ENCODE measurements at regions not wholly inside any gene's neighbourhood (a gene's known extent, or its start where the extent isn't known, plus 50 kb on each side); places are given as distances from the start of the nearest gene placed in this dataset.

DNA sequence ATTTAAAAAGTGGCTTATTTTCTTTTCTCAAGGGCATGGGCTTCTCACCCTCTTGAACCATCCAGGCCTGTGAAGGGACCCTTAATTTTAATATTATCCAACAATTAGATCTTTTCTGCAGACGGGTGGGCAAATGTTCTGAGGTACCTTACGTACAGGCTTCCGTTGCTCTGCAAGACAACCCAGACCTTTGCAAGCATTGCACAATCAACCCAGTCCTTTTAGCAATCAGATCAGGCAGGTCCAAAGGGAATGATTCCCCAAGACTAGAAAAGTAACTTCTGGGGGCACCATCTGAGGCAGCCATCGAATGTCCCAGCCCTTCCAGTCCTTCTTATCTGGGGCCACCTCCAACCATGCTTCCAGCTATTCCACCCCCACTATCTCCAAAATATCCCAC lies 67.3 kb upstream of the TACR3 start:
- TF ChIP-seq, protein P1, sequence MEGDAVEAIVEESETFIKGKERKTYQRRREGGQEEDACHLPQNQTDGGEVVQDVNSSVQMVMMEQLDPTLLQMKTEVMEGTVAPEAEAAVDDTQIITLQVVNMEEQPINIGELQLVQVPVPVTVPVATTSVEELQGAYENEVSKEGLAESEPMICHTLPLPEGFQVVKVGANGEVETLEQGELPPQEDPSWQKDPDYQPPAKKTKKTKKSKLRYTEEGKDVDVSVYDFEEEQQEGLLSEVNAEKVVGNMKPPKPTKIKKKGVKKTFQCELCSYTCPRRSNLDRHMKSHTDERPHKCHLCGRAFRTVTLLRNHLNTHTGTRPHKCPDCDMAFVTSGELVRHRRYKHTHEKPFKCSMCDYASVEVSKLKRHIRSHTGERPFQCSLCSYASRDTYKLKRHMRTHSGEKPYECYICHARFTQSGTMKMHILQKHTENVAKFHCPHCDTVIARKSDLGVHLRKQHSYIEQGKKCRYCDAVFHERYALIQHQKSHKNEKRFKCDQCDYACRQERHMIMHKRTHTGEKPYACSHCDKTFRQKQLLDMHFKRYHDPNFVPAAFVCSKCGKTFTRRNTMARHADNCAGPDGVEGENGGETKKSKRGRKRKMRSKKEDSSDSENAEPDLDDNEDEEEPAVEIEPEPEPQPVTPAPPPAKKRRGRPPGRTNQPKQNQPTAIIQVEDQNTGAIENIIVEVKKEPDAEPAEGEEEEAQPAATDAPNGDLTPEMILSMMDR (IDR thresholded peaks at IDR 0.05; ENCODE audit: unreplicated experiment) = no peak
- Mint-ChIP-seq H3K36me3 (ENCODE audit: low read depth, unreplicated experiment) (peaks cover 3% of the 10 kb centered on the region), H3K27ac (ENCODE audit: unreplicated experiment) (no peak overlapping the region), H3K27me3 (ENCODE audit: unreplicated experiment) (no peaks in the 10 kb centered on the region), H3K4me3 (ENCODE audit: unreplicated experiment) (no peak overlapping the region), H3K4me1 (ENCODE audit: unreplicated experiment) (no peaks in the 10 kb centered on the region), H3K9me3 (ENCODE audit: unreplicated experiment) (no peaks in the 10 kb centered on the region)
- DNase-seq (ENCODE audit: low spot score) = no peak

DNA sequence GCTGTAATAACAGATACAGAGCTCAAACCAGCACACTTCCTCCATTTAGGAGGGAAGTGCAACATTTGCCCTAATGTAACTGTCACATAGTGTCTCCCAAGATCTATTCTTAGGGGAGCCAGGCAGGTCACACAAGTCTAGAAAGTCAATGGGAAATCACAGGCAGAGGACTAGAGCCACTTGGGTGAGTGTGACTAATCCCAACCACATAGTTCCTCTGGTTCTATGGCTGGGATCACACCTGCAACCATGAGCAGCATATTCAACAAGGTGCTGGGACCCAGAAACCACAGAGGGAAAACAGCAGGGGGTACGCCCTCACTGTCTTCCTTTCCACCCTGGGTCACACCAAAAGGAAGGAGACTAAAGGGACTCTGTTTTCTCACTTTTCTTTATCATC lies 66.8 kb upstream of the TACR3 start:
- Mint-ChIP-seq H3K4me1 (ENCODE audit: unreplicated experiment) (no peaks in the 10 kb centered on the region), H3K27me3 (ENCODE audit: unreplicated experiment) (no peaks in the 10 kb centered on the region), H3K4me3 (ENCODE audit: unreplicated experiment) (no peak overlapping the region), H3K27ac (ENCODE audit: unreplicated experiment) (no peak overlapping the region), H3K36me3 (ENCODE audit: low read depth, unreplicated experiment) (peaks cover 3% of the 10 kb centered on the region), H3K9me3 (ENCODE audit: unreplicated experiment) (no peaks in the 10 kb centered on the region)
- DNase-seq (ENCODE audit: low spot score) = no peak
- TF ChIP-seq, protein P1 (IDR thresholded peaks at IDR 0.05; ENCODE audit: unreplicated experiment) = no peak

DNA sequence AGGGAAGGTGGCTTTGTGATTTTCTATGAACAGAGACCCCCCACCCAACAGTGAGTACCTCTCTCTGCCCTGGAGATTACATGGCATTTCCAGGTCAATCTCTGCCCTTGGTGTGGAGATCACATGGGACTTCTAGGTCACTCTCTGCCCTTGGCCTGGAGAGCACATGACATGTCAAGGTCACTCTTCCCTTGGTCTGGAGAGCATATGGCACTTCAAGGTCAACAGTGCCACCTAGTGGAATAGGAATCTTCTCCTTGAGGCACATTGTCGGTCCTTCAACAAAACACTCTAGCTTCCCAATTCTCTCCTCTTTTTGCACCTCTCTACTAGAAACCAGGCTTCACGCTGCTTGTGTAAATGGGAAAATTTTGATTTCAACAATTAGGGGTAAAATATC lies 66.2 kb upstream of the TACR3 start:
- no peak overlapping the region for H3K4me3 Mint-ChIP-seq (ENCODE audit: unreplicated experiment)
- H3K27me3 Mint-ChIP-seq (ENCODE audit: unreplicated experiment) = no peaks in the 10 kb centered on the region
- H3K4me1 Mint-ChIP-seq (ENCODE audit: unreplicated experiment) = no peaks in the 10 kb centered on the region
- H3K36me3 Mint-ChIP-seq (ENCODE audit: low read depth, unreplicated experiment) = peaks cover 3% of the 10 kb centered on the region
- DNase-seq (ENCODE audit: low spot score) = peak; percentile 23
- H3K9me3 Mint-ChIP-seq (ENCODE audit: unreplicated experiment) = no peaks in the 10 kb centered on the region
- TF ChIP-seq, protein P1 (IDR thresholded peaks at IDR 0.05; ENCODE audit: unreplicated experiment) = peak; percentile 63
- no peak overlapping the region for H3K27ac Mint-ChIP-seq (ENCODE audit: unreplicated experiment)

DNA sequence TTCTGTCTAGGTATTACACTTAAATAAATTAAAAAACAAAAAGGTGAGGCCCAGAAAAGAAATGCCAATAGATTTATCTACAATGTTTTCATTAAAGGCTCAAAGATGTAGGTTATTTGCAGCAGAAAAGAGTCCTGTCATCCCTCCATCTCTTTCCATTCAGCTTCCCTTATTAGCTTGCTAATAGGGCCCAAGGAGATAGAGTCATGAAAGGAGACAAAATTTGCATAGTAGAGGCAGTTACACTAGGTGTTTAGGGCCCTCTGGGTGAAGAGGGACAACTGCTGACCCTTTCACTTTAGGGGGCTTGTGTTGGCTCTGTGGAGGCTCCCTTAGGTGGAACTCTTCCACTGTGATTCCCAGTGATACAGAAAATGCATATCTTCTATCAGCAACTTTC lies 58.4 kb upstream of the TACR3 start:
- no peak overlapping the region for H3K4me3 Mint-ChIP-seq (ENCODE audit: unreplicated experiment)
- no peak overlapping the region for H3K27ac Mint-ChIP-seq (ENCODE audit: unreplicated experiment)
- TF ChIP-seq, protein P1 (IDR thresholded peaks at IDR 0.05; ENCODE audit: unreplicated experiment) = no peak
- no peaks in the 10 kb centered on the region for H3K4me1 Mint-ChIP-seq (ENCODE audit: unreplicated experiment)
- no peaks in the 10 kb centered on the region for H3K27me3 Mint-ChIP-seq (ENCODE audit: unreplicated experiment)
- H3K36me3 Mint-ChIP-seq (ENCODE audit: low read depth, unreplicated experiment) = no peaks in the 10 kb centered on the region
- no peak for DNase-seq (ENCODE audit: low spot score)
- no peaks in the 10 kb centered on the region for H3K9me3 Mint-ChIP-seq (ENCODE audit: unreplicated experiment)

DNA sequence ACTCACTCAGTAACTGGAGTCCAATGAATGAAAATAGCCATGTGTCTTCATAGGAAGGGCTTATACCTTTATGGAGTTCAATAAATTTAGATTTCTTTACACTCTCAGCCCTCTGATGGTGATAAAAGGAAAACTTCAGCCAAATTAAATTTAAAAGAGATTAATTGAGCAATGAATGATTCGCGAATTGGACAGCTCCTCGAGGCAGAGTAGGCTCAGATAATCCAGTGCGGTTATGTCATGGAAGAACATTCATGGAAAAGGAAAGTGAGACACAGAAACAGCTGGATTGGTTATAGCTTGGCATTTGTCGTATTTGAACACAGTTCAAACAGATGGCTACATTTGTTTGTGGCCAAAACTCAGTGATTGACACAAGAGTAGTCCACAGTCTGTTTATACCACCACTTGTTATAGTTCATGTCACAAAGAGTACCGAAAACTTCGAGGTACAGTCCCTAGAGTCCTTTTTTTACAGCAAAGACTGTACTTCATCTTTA lies 54.6 kb upstream of the TACR3 start:
- no peaks in the 10 kb centered on the region for H3K4me1 Mint-ChIP-seq (ENCODE audit: unreplicated experiment)
- H3K4me3 Mint-ChIP-seq (ENCODE audit: unreplicated experiment) = no peak overlapping the region
- DNase-seq (ENCODE audit: low spot score) = no peak
- no peaks in the 10 kb centered on the region for H3K36me3 Mint-ChIP-seq (ENCODE audit: low read depth, unreplicated experiment)
- no peaks in the 10 kb centered on the region for H3K27me3 Mint-ChIP-seq (ENCODE audit: unreplicated experiment)
- TF ChIP-seq, protein P1 (IDR thresholded peaks at IDR 0.05; ENCODE audit: unreplicated experiment) = no peak
- H3K9me3 Mint-ChIP-seq (ENCODE audit: unreplicated experiment) = no peaks in the 10 kb centered on the region
- H3K27ac Mint-ChIP-seq (ENCODE audit: unreplicated experiment) = no peak overlapping the region

Measured in endothelial cell (in vitro differentiated cells).